K562 (cell line): ENCODE measurements at regions not wholly inside any gene's neighbourhood (a gene's known extent, or its start where the extent isn't known, plus 50 kb on each side); places are given as distances from the start of the nearest gene placed in this dataset.

Experiments
- ATAC-seq: fragments of 200-7000 bp; cut with Tn5 transposase; 3 replicates; pipeline ENCODE4 v1.9.1; 2020; ENCODE audit warnings: moderate library complexity
- BruUV-seq: library from RNA; stranded (reverse); fragments of 400-500 nt; replicated peaks from 2 replicates; lab custom pipeline; 2021; lab: Mats Ljungman, UMichigan
- CTCF ChIA-PET: fragments of 300-600 bp; formaldehyde crosslinking; extraction: SDS; loops from one replicate; lab custom pipeline; 2021; ENCODE audit warnings: low intra/inter-chr PET ratio; lab: Yijun Ruan, JAX
- POLR2A ChIA-PET: fragments of 300-600, 350-650 bp; sonication (Branson Sonifier 250); formaldehyde crosslinking; extraction: SDS; loops from one replicate; lab custom pipeline; 2021; ENCODE audit warnings: antibody characterized with exemption, inconsistent platforms; lab: Yijun Ruan, JAX
- DNase-seq, 4 experiments: peaks; one replicate each; pipeline versions ENCODE4 v3.0.0 to v3.0.0-alpha.2; 2011 to 2018; ENCODE audit warnings: low spot score in 3 of 4, mixed read lengths in 3 of 4; ENCODE audit errors: extremely low read depth in 1 of 4
- FAIRE-seq: peaks from 2 replicates; lab custom pipeline; 2011; peaks lifted over from hg19 to GRCh38; lab: Jason Lieb, UNC
- H2AFZ ChIP-seq: 2 replicates; pipeline ENCODE4 v1.6.0; 2011; ENCODE audit warnings: low read depth, low read length, control low read depth, inconsistent platforms
- H3K27ac ChIP-seq: fragments of 200-600 bp; 3 replicates; pipeline ENCODE4 v1.8.0; 2011; ENCODE audit warnings: low read depth, mild to moderate bottlenecking, control low read depth, inconsistent platforms, low read length, moderate library complexity, mixed read lengths; ENCODE audit errors: extremely low read depth
- H3K27me3 ChIP-seq, 2 experiments: fragments of 300-600 bp in 1 of 2; 2 replicates in 1 of 2; 3 replicates in 1 of 2; pipeline versions ENCODE4 v1.6.0 to v1.8.0; 2011; ENCODE audit warnings: inconsistent platforms in 2 of 2, low read length in 2 of 2, mild to moderate bottlenecking in 1 of 2, mixed read lengths in 1 of 2, moderate library complexity in 1 of 2; ENCODE audit not compliant: control insufficient read depth in 2 of 2, insufficient read depth in 2 of 2
- H3K36me3 ChIP-seq: fragments of 300-600 bp; 3 replicates; pipeline ENCODE4 v1.8.0; 2011; ENCODE audit warnings: mild to moderate bottlenecking, low read length, inconsistent platforms; ENCODE audit not compliant: control insufficient read depth, insufficient read depth
- H3K4me1 ChIP-seq, 2 experiments: fragments of 200-600 bp in 1 of 2; replicated peaks in 1 of 2; 2 replicates in 1 of 2; 3 replicates in 1 of 2; pipeline versions ENCODE4 v1.5.1 to v1.8.0; 2011; ENCODE audit warnings: inconsistent platforms in 2 of 2, low read length in 2 of 2, mild to moderate bottlenecking in 1 of 2, mixed read lengths in 1 of 2, moderate library complexity in 1 of 2; ENCODE audit not compliant: control insufficient read depth in 2 of 2, insufficient read depth in 2 of 2
- H3K4me2 ChIP-seq: 2 replicates; pipeline ENCODE4 v1.6.1; 2011; ENCODE audit warnings: low read length, control low read depth, inconsistent platforms, mixed read lengths; ENCODE audit not compliant: insufficient read depth
- H3K4me3 ChIP-seq: fragments of 200-600 bp; sonication (generic), shearing (Covaris generic); 2 replicates; pipeline ENCODE4 v1.5.1; 2016; ENCODE audit warnings: control low read depth, inconsistent platforms
- H3K79me2 ChIP-seq: fragments of 200-600 bp; 3 replicates; pipeline ENCODE4 v1.8.0; 2011; ENCODE audit warnings: low read length, inconsistent platforms; ENCODE audit not compliant: control insufficient read depth, insufficient read depth
- H3K9ac ChIP-seq, 2 experiments: 2 replicates each; pipeline versions ENCODE4 v1.6.0 to v1.6.1; 2011; ENCODE audit warnings: low read depth in 2 of 2, low read length in 2 of 2, control low read depth in 1 of 2, inconsistent platforms in 1 of 2, mild to moderate bottlenecking in 1 of 2, mixed read lengths in 1 of 2; ENCODE audit not compliant: insufficient read depth in 1 of 2
- H3K9me1 ChIP-seq: one replicate; pipeline ENCODE4 v1.6.0; 2011; ENCODE audit warnings: inconsistent platforms, mild to moderate bottlenecking, low read length, moderate library complexity; ENCODE audit not compliant: control insufficient read depth, insufficient read depth
- H3K9me3 ChIP-seq: replicated peaks from 2 replicates; pipeline ENCODE4 v1.5.1; 2011; ENCODE audit warnings: low read depth, low read length, inconsistent platforms; ENCODE audit not compliant: control insufficient read depth, insufficient read depth
- H4K20me1 ChIP-seq: replicated peaks from 2 replicates; pipeline ENCODE4 v1.6.1; 2011; ENCODE audit warnings: low read length, inconsistent platforms, mixed read lengths; ENCODE audit not compliant: control insufficient read depth, insufficient read depth
- MYBL2 ChIP-seq, 2 experiments: fragments of 450-650 bp in 1 of 2; sonication (generic) in 1 of 2; formaldehyde crosslinking in 1 of 2; IDR thresholded peaks; 2 replicates each; pipeline versions ENCODE4 v1.6.1 to v1.8.1; 2017 to 2022; ENCODE audit warnings: borderline replicate concordance in 1 of 2, inconsistent platforms in 1 of 2, low read depth in 1 of 2, mild to moderate bottlenecking in 1 of 2, missing genetic modification reagents in 1 of 2, moderate library complexity in 1 of 2
- WGBS: fragments of 100-300 bp; shearing (Covaris generic); methylation state at CpG from one replicate; pipeline ENCODE4 v1.1.6; 2016; ENCODE audit warnings: low coverage, mixed read lengths; ENCODE audit not compliant: insufficient coverage; ENCODE audit errors: missing lambda C conversion rate; 5-methylcytosine and 5-hydroxymethylcytosine counted together
- in situ Hi-C: fragments of 300-500 bp; cut with MboI; formaldehyde crosslinking; loops from 4 replicates; pipeline ENCODE4 v1.15.0; 2018; ENCODE audit warnings: inconsistent platforms, mixed read lengths
- intact Hi-C: fragments of 100-400 bp; cut with micrococcal nuclease; formaldehyde crosslinking; loops from 2 replicates; pipeline ENCODE4 v1.14.2; 2022
- TF ChIP-seq, protein P1 (sequence below), 3 experiments: IDR thresholded peaks in 2 of 3; conservative IDR thresholded peaks in 1 of 3; 2 replicates each; pipeline ENCODE4 v1.5.1; 2011 to 2012; ENCODE audit warnings: low read length in 3 of 3, mild to moderate bottlenecking in 3 of 3, control low read depth in 2 of 3, improper control_type of control experiment in 1 of 3, inconsistent platforms in 1 of 3, low read depth in 1 of 3, mixed read lengths in 1 of 3, moderate library complexity in 1 of 3; ENCODE audit not compliant: insufficient read depth in 2 of 3

DNA sequence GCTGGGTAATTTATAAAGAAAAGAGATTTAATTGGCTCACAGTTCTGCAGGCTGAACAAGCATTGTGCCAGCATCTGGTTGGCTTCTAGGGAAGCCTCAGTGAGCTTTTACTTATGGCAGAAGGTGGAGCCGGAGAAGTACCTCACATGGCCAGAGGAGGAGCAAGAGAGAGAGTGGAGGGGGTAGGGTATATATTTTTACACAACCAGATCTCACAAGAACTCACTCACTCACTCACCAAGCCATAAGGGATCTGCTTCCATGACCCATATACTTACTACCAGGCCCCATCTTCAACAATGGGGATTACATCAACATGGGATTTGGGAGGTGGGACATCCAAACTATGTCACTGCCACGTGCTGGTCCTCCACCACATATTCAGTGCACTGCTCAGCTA, 117.2 kb upstream of the PRNP start:
- Histone ChIP-seq H3K27ac (no peak overlapping the region), H3K9ac (no peak overlapping the region), H3K79me2 (no peaks in the 10 kb centered on the region), H3K4me2 (no peak overlapping the region), H4K20me1 (no peaks in the 10 kb centered on the region), H3K36me3 (no peaks in the 10 kb centered on the region), H3K9me3 (no peaks in the 10 kb centered on the region), H3K27me3 (no peaks in the 10 kb centered on the region), H3K9me1 (no peaks in the 10 kb centered on the region), H2AFZ (no peak overlapping the region), H3K4me3 (no peak overlapping the region), H3K4me1 (no peaks in the 10 kb centered on the region)
- DNase-seq (peak in 1 of 4 experiments; percentile 8), FAIRE-seq (no peak), ATAC-seq (peak; percentile 64; the same call in 2 of the 3 replicates)
- intact Hi-C loops (no loop called here), in situ Hi-C loops (no loop called here)
- WGBS: 0% methylated on average over 2 of the region's 2 CpGs
- TF ChIP-seq MYBL2 (IDR thresholded peaks at IDR 0.05; ENCODE audit: low read depth): no peak
- no peak for TF ChIP-seq MYBL2 (CRISPR knock-in tag; IDR thresholded peaks at IDR 0.05; ENCODE audit: borderline replicate concordance)
- TF ChIP-seq, protein P1, sequence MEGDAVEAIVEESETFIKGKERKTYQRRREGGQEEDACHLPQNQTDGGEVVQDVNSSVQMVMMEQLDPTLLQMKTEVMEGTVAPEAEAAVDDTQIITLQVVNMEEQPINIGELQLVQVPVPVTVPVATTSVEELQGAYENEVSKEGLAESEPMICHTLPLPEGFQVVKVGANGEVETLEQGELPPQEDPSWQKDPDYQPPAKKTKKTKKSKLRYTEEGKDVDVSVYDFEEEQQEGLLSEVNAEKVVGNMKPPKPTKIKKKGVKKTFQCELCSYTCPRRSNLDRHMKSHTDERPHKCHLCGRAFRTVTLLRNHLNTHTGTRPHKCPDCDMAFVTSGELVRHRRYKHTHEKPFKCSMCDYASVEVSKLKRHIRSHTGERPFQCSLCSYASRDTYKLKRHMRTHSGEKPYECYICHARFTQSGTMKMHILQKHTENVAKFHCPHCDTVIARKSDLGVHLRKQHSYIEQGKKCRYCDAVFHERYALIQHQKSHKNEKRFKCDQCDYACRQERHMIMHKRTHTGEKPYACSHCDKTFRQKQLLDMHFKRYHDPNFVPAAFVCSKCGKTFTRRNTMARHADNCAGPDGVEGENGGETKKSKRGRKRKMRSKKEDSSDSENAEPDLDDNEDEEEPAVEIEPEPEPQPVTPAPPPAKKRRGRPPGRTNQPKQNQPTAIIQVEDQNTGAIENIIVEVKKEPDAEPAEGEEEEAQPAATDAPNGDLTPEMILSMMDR (IDR thresholded peaks at IDR 0.05 in 2 of 3, conservative IDR thresholded peaks at IDR 0.05 in 1 of 3; ENCODE audit: insufficient read depth in 2 of 3, low read depth in 1 of 3, low read length in 3 of 3): peak in 2 of 3 experiments; percentile 19 to 34; a peak in 2 of 6 replicates
- ChIA-PET POLR2A (interaction anchor here (0.6 to 0.7 kb wide), 2 partner anchors 62 to 121 kb away, joined by 3 read pairs; no protein-coding TSS in a partner anchor), CTCF (no interaction called here)
- no TSS peak for BruUV-seq
